ENCODE measurements at regions not wholly inside any gene's neighbourhood (a gene's known extent, or its start where the extent isn't known, plus 50 kb on each side); places are given as distances from the start of the nearest gene placed in this dataset.

DNA sequence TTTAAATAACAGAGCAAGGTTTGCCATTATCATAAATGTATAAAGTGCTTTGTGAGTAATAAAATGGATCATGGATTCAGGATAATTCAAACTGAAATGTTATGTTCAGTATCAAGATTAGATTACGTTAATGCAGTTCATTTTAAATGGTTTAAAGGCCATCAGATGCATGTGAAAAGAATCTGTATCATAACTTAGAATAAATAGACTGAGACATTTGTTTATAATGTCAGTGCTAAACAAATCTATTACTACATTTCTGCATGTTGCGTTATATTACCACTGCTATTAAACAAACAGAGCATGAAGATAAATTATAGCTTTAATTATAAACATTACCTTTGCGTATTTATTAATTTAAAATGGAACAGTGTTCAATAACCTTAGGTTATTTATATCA lies 160.2 kb downstream of the TOX3 start:
- no peak for FAIRE-seq
- no peaks in the 10 kb centered on the region for H3K27me3 ChIP-seq (ENCODE audit: control insufficient read depth in 2 of 2, insufficient read depth in 2 of 2, low read length in 2 of 2)
- H3K27ac ChIP-seq (ENCODE audit: insufficient read depth, low read depth, low read length): no peak overlapping the region
- dilution Hi-C loops (cut with MboI; ENCODE audit: extremely low pct_ligation_motif_present, low sequenced_read_pairs) (no loop called here), intact Hi-C loops (cut with micrococcal nuclease) (no loop called here)
- ChIA-PET CTCF (no interaction called here), POLR2A (no interaction called here)
- no peaks in the 10 kb centered on the region for H3K79me2 ChIP-seq (ENCODE audit: control insufficient read depth, insufficient read depth, low read length)
- TF ChIP-seq EZH2 (IDR thresholded peaks at IDR 0.05; ENCODE audit: borderline replicate concordance, low read depth, low read length, severe bottlenecking) (no peak), POLR2A (IDR thresholded peaks at IDR 0.05; ENCODE audit: low read depth, low read length) (no peak), GATA2 (IDR thresholded peaks at IDR 0.05; ENCODE audit: insufficient read depth, insufficient read length, low read depth, low read length) (no peak), POLR2AphosphoS5 (IDR thresholded peaks at IDR 0.05; ENCODE audit: insufficient read depth, low read depth, low read length) (no peak), FOS (IDR thresholded peaks at IDR 0.05; ENCODE audit: borderline replicate concordance, insufficient read depth, low read length) (no peak), MYC (IDR thresholded peaks at IDR 0.05; ENCODE audit: low read depth, low read length) (no peak), JUN (IDR thresholded peaks at IDR 0.05; ENCODE audit: borderline replicate concordance, insufficient read depth, insufficient read length, low read depth) (no peak)
- TF ChIP-seq, protein P1, sequence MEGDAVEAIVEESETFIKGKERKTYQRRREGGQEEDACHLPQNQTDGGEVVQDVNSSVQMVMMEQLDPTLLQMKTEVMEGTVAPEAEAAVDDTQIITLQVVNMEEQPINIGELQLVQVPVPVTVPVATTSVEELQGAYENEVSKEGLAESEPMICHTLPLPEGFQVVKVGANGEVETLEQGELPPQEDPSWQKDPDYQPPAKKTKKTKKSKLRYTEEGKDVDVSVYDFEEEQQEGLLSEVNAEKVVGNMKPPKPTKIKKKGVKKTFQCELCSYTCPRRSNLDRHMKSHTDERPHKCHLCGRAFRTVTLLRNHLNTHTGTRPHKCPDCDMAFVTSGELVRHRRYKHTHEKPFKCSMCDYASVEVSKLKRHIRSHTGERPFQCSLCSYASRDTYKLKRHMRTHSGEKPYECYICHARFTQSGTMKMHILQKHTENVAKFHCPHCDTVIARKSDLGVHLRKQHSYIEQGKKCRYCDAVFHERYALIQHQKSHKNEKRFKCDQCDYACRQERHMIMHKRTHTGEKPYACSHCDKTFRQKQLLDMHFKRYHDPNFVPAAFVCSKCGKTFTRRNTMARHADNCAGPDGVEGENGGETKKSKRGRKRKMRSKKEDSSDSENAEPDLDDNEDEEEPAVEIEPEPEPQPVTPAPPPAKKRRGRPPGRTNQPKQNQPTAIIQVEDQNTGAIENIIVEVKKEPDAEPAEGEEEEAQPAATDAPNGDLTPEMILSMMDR (IDR thresholded peaks at IDR 0.05; ENCODE audit: extremely low read depth in 1 of 2, insufficient read depth in 1 of 2, low read depth in 1 of 2, low read length in 2 of 2): no peak
- TF ChIP-seq, protein P2, sequence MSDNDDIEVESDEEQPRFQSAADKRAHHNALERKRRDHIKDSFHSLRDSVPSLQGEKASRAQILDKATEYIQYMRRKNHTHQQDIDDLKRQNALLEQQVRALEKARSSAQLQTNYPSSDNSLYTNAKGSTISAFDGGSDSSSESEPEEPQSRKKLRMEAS (IDR thresholded peaks at IDR 0.05; ENCODE audit: insufficient read depth, insufficient read length): no peak
- no peak overlapping the region for H2AFZ ChIP-seq (ENCODE audit: low read depth, low read length)
- no peak overlapping the region for H3K4me2 ChIP-seq (ENCODE audit: insufficient read depth, low read length)
- H3K9me3 ChIP-seq (replicated peaks; ENCODE audit: control insufficient read depth, insufficient read depth, low read length): peaks cover 10% of the 10 kb centered on the region
- H3K9me1 ChIP-seq (replicated peaks; ENCODE audit: control insufficient read depth, extremely low read depth, insufficient read depth, low read length): no peaks in the 10 kb centered on the region
- no peak overlapping the region for H3K9ac ChIP-seq (replicated peaks; ENCODE audit: extremely low read depth, insufficient read depth, low read length)
- H3K36me3 ChIP-seq (ENCODE audit: control insufficient read depth in 2 of 2, extremely low read depth in 1 of 2, insufficient read depth in 2 of 2, low read length in 2 of 2): no peaks in the 10 kb centered on the region
- no peak for DNase-seq (ENCODE audit: low read depth, low spot score)
- H3K4me3 ChIP-seq (replicated peaks in 1 of 3; ENCODE audit: insufficient read depth in 1 of 3, low read depth in 1 of 3, low read length in 3 of 3): no peak overlapping the region
- BruUV-seq (replicated peaks): no TSS peak
- no peaks in the 10 kb centered on the region for H4K20me1 ChIP-seq (replicated peaks; ENCODE audit: control insufficient read depth, extremely low read depth, insufficient read depth, low read length)
- no peaks in the 10 kb centered on the region for H3K4me1 ChIP-seq (ENCODE audit: control insufficient read depth, extremely low read depth, insufficient read depth, low read length)

Data from endothelial cell of umbilical vein (primary cell).